GM21576 (cell line): ENCODE measurements at regions not wholly inside any gene's neighbourhood (a gene's known extent, or its start where the extent isn't known, plus 50 kb on each side); places are given as distances from the start of the nearest gene placed in this dataset.
"Not testable (repeated sequence)": the region's sequence is repeated elsewhere in the genome, so short reads cannot be mapped to it uniquely, and the experiment has no call there.

Experiments used
- ATAC-seq: cut with Tn5 transposase; IDR thresholded peaks from one replicate; pipeline ENCODE4 v1.9.1; 2021; ENCODE audit warnings: mild to moderate bottlenecking, moderate library complexity; ENCODE audit not compliant: unreplicated experiment

GRCh38 chr12:72839696-72840095 is 567.5 kb downstream of the TRHDE start:
- ATAC-seq, result no peak

GRCh38 chr12:72863671-72864070 is 591.5 kb downstream of the TRHDE start:
- ATAC-seq, result no peak

- no peak for ATAC-seq
Observed at GRCh38 chr12:72865921-72866320, 593.8 kb downstream of the TRHDE start.

GRCh38 chr12:72869024-72869423 is 596.9 kb downstream of the TRHDE start:
- ATAC-seq, result no peak

GRCh38 chr12:72872238-72872887 is 600.2 kb downstream of the TRHDE start:
- ATAC-seq, result no peak

GRCh38 chr12:72872996-72873395 is 600.8 kb downstream of the TRHDE start:
- ATAC-seq, result no peak

GRCh38 chr12:72876092-72876491 is 603.9 kb downstream of the TRHDE start:
- ATAC-seq, result no peak

GRCh38 chr12:72888693-72889092 is 616.5 kb downstream of the TRHDE start:
- ATAC-seq, result no peak

- ATAC-seq, result no peak
Observed at GRCh38 chr12:72889791-72890190, 617.6 kb downstream of the TRHDE start.

GRCh38 chr12:72901685-72902084 is 629.5 kb downstream of the TRHDE start:
- ATAC-seq, result no peak

- no peak for ATAC-seq
Observed at GRCh38 chr12:72925716-72926115, 653.5 kb downstream of the TRHDE start.

- not testable (repeated sequence) for ATAC-seq
Observed at GRCh38 chr12:72931838-72932237, 659.7 kb downstream of the TRHDE start.

GRCh38 chr12:72937486-72937885 is 665.3 kb downstream of the TRHDE start:
- ATAC-seq, result no peak

- ATAC-seq, result no peak
Observed at GRCh38 chr12:72957454-72957853, 685.3 kb downstream of the TRHDE start.

- no peak for ATAC-seq
Observed at GRCh38 chr12:72966684-72967083, 694.5 kb downstream of the TRHDE start.

- no peak for ATAC-seq
Observed at GRCh38 chr12:72974954-72975555, 702.9 kb downstream of the TRHDE start.

GRCh38 chr12:72978999-72979398 is 706.8 kb downstream of the TRHDE start:
- ATAC-seq, result no peak

- ATAC-seq, result no peak
Observed at GRCh38 chr12:72982356-72982755, 710.2 kb downstream of the TRHDE start.

- no peak for ATAC-seq
Observed at GRCh38 chr12:72986963-72987362, 714.8 kb downstream of the TRHDE start.

GRCh38 chr12:72989458-72989947 is 717.3 kb downstream of the TRHDE start:
- no peak for ATAC-seq

- ATAC-seq, result not testable (repeated sequence)
Observed at GRCh38 chr12:72995029-72995428, 722.9 kb downstream of the TRHDE start.

GRCh38 chr12:72995616-72996015 is 723.4 kb downstream of the TRHDE start:
- no peak for ATAC-seq

GRCh38 chr12:73001806-73002205 is 729.6 kb downstream of the TRHDE start:
- ATAC-seq, result not testable (repeated sequence)
